ENCODE measurements at regions not wholly inside any gene's neighbourhood (a gene's known extent, or its start where the extent isn't known, plus 50 kb on each side); places are given as distances from the start of the nearest gene placed in this dataset.
A peak's percentile ranks its signal among the peaks of the same experiment; 100 is the strongest.

DNA sequence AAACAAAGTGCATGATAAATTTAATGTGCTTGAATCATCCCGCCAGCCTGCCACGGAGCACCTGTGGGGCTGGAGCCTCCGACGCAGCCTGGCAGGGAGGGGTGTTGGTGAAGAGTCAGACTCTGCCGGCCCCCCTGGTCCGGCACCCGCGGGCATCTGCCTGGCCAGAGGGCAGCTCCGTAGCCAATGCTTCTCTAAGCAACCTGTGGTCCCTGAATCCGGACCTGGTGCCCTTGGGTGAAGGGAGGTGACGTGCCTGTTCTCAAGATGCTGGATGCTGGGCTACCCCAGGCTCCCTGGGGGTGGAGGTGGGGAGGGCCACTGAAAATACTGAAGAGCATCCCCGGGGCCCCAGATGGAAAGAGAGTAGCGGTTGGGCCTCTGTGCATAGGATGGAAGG lies 158.6 kb upstream of the C14orf180 start:
- Histone ChIP-seq H3K27ac (ENCODE audit: low read depth, low read length) (no peak overlapping the region), H3K27me3 (ENCODE audit: control insufficient read depth in 2 of 2, insufficient read depth in 2 of 2, low read length in 2 of 2) (no peaks in the 10 kb centered on the region), H3K4me3 (ENCODE audit: low read length) (no peak overlapping the region), H3K9me3 (ENCODE audit: control insufficient read depth in 2 of 3, low read length in 3 of 3) (no peaks in the 10 kb centered on the region), H3K4me1 (ENCODE audit: control insufficient read depth in 2 of 2, insufficient read depth in 2 of 2, low read length in 2 of 2) (no peaks in the 10 kb centered on the region), H3K36me3 (ENCODE audit: control insufficient read depth in 2 of 3, insufficient read depth in 3 of 3, low read length in 3 of 3) (no peaks in the 10 kb centered on the region)
- no peak for DNase-seq
- ChIA-PET CTCF (no interaction called here), POLR2A (no interaction called here)
- peaks cover 0 to 13% (median 0%) of the 10 kb centered on the region in 5 donors for H3K27me3 Mint-ChIP-seq
- no peak overlapping the region for H3K4me3 Mint-ChIP-seq
- peaks cover 0 to 3% (median 0%) of the 10 kb centered on the region in 5 donors for H3K36me3 Mint-ChIP-seq
- ATAC-seq, result no peak
- peaks cover 0 to 4% (median 0%) of the 10 kb centered on the region in 7 donors for H3K4me1 Mint-ChIP-seq
- H3K27ac Mint-ChIP-seq, result peak overlapping the region in 1 of 9 donors; percentile 23
- intact Hi-C loops (cut with micrococcal nuclease), result no loop called here
- H3K9me3 Mint-ChIP-seq, result no peaks in the 10 kb centered on the region

DNA sequence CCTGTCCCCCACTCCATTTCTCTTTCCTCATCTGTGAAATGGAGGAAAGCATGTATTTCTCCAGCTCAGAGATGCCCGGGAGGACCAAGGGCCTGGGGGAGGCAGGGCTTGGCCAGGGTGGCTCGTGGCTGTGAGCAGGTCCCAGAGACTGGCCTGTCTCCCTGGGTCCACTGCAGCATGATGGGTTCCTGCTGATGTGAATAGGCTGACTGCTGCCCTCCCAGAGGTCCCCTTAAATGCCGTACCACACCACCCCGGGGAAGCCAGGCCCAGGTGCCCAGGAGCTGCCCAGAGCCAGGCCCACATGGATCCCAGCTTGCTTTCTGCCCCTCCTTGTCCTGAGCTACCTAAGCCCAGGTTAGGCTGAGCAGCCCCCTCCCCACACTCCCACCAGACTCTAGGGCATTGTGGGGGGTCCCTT lies 158.2 kb upstream of the C14orf180 start:
- ATAC-seq (peak; percentile 18), DNase-seq (no peak)
- peaks cover 0 to 10% (median 0%) of the 10 kb centered on the region in 5 donors for H3K27me3 Mint-ChIP-seq
- no peaks in the 10 kb centered on the region for H3K4me1 ChIP-seq (ENCODE audit: control insufficient read depth in 2 of 2, insufficient read depth in 2 of 2, low read length in 2 of 2)
- H3K9me3 ChIP-seq (ENCODE audit: control insufficient read depth in 2 of 3, low read length in 3 of 3), result no peaks in the 10 kb centered on the region
- ChIA-PET CTCF (no interaction called here), POLR2A (no interaction called here)
- intact Hi-C loops (cut with micrococcal nuclease), result no loop called here
- no peaks in the 10 kb centered on the region for H3K36me3 ChIP-seq (ENCODE audit: control insufficient read depth in 2 of 3, insufficient read depth in 3 of 3, low read length in 3 of 3)
- H3K4me1 Mint-ChIP-seq, result peaks cover 0 to 4% (median 0%) of the 10 kb centered on the region in 7 donors
- H3K27ac ChIP-seq (ENCODE audit: low read depth, low read length), result no peak overlapping the region
- no peak overlapping the region for H3K4me3 ChIP-seq (ENCODE audit: low read length)
- H3K27ac Mint-ChIP-seq, result no peak overlapping the region
- H3K27me3 ChIP-seq (ENCODE audit: control insufficient read depth in 2 of 2, insufficient read depth in 2 of 2, low read length in 2 of 2), result no peaks in the 10 kb centered on the region
- H3K4me3 Mint-ChIP-seq, result no peak overlapping the region
- H3K9me3 Mint-ChIP-seq, result no peaks in the 10 kb centered on the region
- peaks cover 0 to 3% (median 0%) of the 10 kb centered on the region in 5 donors for H3K36me3 Mint-ChIP-seq

GRCh38 chr14:104421892-104422828 lies 157.4 kb upstream of the C14orf180 start:
- POLR2A ChIA-PET, result no interaction called here
- no peaks in the 10 kb centered on the region for H3K4me1 ChIP-seq (ENCODE audit: control insufficient read depth in 2 of 2, insufficient read depth in 2 of 2, low read length in 2 of 2)
- H3K36me3 ChIP-seq (ENCODE audit: control insufficient read depth in 2 of 3, insufficient read depth in 3 of 3, low read length in 3 of 3), result no peaks in the 10 kb centered on the region
- H3K4me3 ChIP-seq (ENCODE audit: low read length), result no peak overlapping the region
- ATAC-seq (no peak), DNase-seq (no peak)
- Mint-ChIP-seq H3K4me3 (no peak overlapping the region), H3K27ac (peak overlapping the region in 2 of 9 donors; percentile 22 to 49), H3K27me3 (peaks cover 0 to 6% (median 0%) of the 10 kb centered on the region in 5 donors), H3K9me3 (no peaks in the 10 kb centered on the region), H3K4me1 (peaks cover 0 to 4% (median 0%) of the 10 kb centered on the region in 7 donors), H3K36me3 (no peaks in the 10 kb centered on the region)
- intact Hi-C loops (cut with micrococcal nuclease), result no loop called here
- H3K9me3 ChIP-seq (ENCODE audit: control insufficient read depth in 2 of 3, low read length in 3 of 3), result no peaks in the 10 kb centered on the region
- CTCF ChIA-PET, result no interaction called here
- no peaks in the 10 kb centered on the region for H3K27me3 ChIP-seq (ENCODE audit: control insufficient read depth in 2 of 2, insufficient read depth in 2 of 2, low read length in 2 of 2)
- H3K27ac ChIP-seq (ENCODE audit: low read depth, low read length), result no peak overlapping the region

GRCh38 chr14:104422837-104423681 lies 156.5 kb upstream of the C14orf180 start:
- CTCF ChIA-PET, result no interaction called here
- Histone ChIP-seq H3K27me3 (ENCODE audit: control insufficient read depth in 2 of 2, insufficient read depth in 2 of 2, low read length in 2 of 2) (no peaks in the 10 kb centered on the region), H3K4me1 (ENCODE audit: control insufficient read depth in 2 of 2, insufficient read depth in 2 of 2, low read length in 2 of 2) (no peaks in the 10 kb centered on the region), H3K36me3 (ENCODE audit: control insufficient read depth in 2 of 3, insufficient read depth in 3 of 3, low read length in 3 of 3) (no peaks in the 10 kb centered on the region), H3K4me3 (ENCODE audit: low read length) (no peak overlapping the region), H3K9me3 (ENCODE audit: control insufficient read depth in 2 of 3, low read length in 3 of 3) (no peaks in the 10 kb centered on the region), H3K27ac (ENCODE audit: low read depth, low read length) (no peak overlapping the region)
- DNase-seq, result no peak
- Mint-ChIP-seq H3K4me3 (no peak overlapping the region), H3K9me3 (no peaks in the 10 kb centered on the region), H3K36me3 (no peaks in the 10 kb centered on the region), H3K27me3 (peaks cover 0 to 6% (median 0%) of the 10 kb centered on the region in 5 donors), H3K4me1 (peaks cover 0 to 4% (median 0%) of the 10 kb centered on the region in 7 donors), H3K27ac (no peak overlapping the region)
- ATAC-seq, result no peak
- intact Hi-C loops (cut with micrococcal nuclease), result no loop called here
- POLR2A ChIA-PET, result no interaction called here

GRCh38 chr14:104423701-104424405 lies 155.7 kb upstream of the C14orf180 start:
- DNase-seq (no peak), ATAC-seq (no peak)
- ChIA-PET CTCF (no interaction called here), POLR2A (no interaction called here)
- Histone ChIP-seq H3K4me1 (ENCODE audit: control insufficient read depth in 2 of 2, insufficient read depth in 2 of 2, low read length in 2 of 2) (no peaks in the 10 kb centered on the region), H3K27me3 (ENCODE audit: control insufficient read depth in 2 of 2, insufficient read depth in 2 of 2, low read length in 2 of 2) (no peaks in the 10 kb centered on the region), H3K36me3 (ENCODE audit: control insufficient read depth in 2 of 3, insufficient read depth in 3 of 3, low read length in 3 of 3) (no peaks in the 10 kb centered on the region), H3K4me3 (ENCODE audit: low read length) (no peak overlapping the region), H3K27ac (ENCODE audit: low read depth, low read length) (no peak overlapping the region), H3K9me3 (ENCODE audit: control insufficient read depth in 2 of 3, low read length in 3 of 3) (no peaks in the 10 kb centered on the region)
- H3K27me3 Mint-ChIP-seq, result peaks cover 0 to 4% (median 0%) of the 10 kb centered on the region in 5 donors
- intact Hi-C loops (cut with micrococcal nuclease), result no loop called here
- H3K9me3 Mint-ChIP-seq, result no peaks in the 10 kb centered on the region
- H3K4me1 Mint-ChIP-seq, result peaks cover 0 to 4% (median 0%) of the 10 kb centered on the region in 7 donors
- H3K36me3 Mint-ChIP-seq, result no peaks in the 10 kb centered on the region
- no peak overlapping the region for H3K4me3 Mint-ChIP-seq
- no peak overlapping the region for H3K27ac Mint-ChIP-seq

DNA sequence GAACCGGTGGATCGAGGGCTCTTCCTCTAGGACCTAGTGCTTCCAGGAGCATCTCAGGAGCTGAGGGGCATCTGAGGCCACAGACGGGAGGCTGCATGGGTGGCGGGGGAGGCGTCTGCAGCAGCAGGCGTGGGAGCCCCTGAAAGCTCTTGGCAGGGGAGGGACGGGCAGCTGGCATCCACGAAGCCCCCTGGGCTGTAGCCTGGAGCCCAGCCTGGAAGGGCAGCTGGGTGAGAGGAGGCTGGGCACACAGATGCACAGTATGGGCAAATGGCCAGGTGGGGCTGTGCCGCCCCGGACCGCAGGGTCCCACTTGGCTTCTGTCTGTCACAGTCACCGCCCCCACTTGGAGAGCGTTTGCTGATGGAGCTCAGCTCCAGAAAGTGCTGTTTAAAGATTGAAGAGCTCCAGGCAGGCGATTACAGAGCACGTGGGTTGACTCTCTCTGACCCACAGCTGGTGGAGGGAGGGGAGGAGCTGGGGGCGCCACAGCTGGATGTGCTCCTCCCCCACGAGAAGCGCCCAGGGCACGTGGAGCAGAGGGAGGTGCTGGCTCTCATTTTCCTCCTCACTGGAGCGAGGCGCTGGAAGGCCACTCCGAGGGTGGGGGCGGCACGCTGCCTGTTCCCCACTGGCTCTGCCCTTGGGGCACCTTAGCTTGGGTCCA lies 155.0 kb upstream of the C14orf180 start:
- intact Hi-C loops (cut with micrococcal nuclease), result no loop called here
- no peak for DNase-seq
- H3K27ac ChIP-seq (ENCODE audit: low read depth, low read length), result no peak overlapping the region
- CTCF ChIA-PET, result no interaction called here
- H3K36me3 Mint-ChIP-seq, result no peaks in the 10 kb centered on the region
- H3K9me3 Mint-ChIP-seq, result no peaks in the 10 kb centered on the region
- no peak overlapping the region for H3K4me3 Mint-ChIP-seq
- ATAC-seq, result no peak
- no peaks in the 10 kb centered on the region for H3K4me1 ChIP-seq (ENCODE audit: control insufficient read depth in 2 of 2, insufficient read depth in 2 of 2, low read length in 2 of 2)
- peaks cover 0 to 4% (median 0%) of the 10 kb centered on the region in 7 donors for H3K4me1 Mint-ChIP-seq
- no peaks in the 10 kb centered on the region for H3K27me3 ChIP-seq (ENCODE audit: control insufficient read depth in 2 of 2, insufficient read depth in 2 of 2, low read length in 2 of 2)
- H3K36me3 ChIP-seq (ENCODE audit: control insufficient read depth in 2 of 3, insufficient read depth in 3 of 3, low read length in 3 of 3), result no peaks in the 10 kb centered on the region
- peak overlapping the region in 1 of 9 donors; percentile 20 for H3K27ac Mint-ChIP-seq
- no peak overlapping the region for H3K4me3 ChIP-seq (ENCODE audit: low read length)
- H3K9me3 ChIP-seq (ENCODE audit: control insufficient read depth in 2 of 3, low read length in 3 of 3), result no peaks in the 10 kb centered on the region
- POLR2A ChIA-PET, result no interaction called here
- H3K27me3 Mint-ChIP-seq, result peaks cover 0 to 4% (median 0%) of the 10 kb centered on the region in 5 donors

All from naive thymus-derived CD4-positive, alpha-beta T cell (primary cell).